ENCODE measurements at regions not wholly inside any gene's neighbourhood (a gene's known extent, or its start where the extent isn't known, plus 50 kb on each side); places are given as distances from the start of the nearest gene placed in this dataset.

DNA sequence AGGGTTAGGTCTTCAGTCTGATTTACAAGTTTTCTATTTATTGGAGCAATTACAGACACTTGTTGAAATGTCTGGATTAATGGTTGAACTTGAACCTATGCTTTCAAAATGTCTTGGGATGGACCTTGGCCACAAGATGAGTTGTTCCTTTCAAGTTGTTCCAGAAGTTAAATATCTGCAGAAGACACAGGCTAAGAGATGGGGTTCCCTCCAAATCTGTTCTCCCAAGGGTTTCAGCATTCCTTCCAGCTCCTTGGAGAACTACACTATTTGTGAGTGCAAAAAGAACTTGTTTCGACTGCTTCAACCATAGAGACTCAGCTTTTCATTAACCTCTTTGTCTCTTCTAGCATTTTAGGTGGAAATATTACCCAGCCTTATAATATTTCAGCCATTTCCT, 189.0 kb upstream of the BLID start:
- no peak overlapping the region for H3K4me2 ChIP-seq (ENCODE audit: low read depth, low read length, poor library complexity, severe bottlenecking)
- no peaks in the 10 kb centered on the region for H3F3A ChIP-seq (ENCODE audit: low read depth)
- no peak overlapping the region for H3K4me3 ChIP-seq (ENCODE audit: low read length, poor library complexity, severe bottlenecking)
- H3K27me3 ChIP-seq (ENCODE audit: insufficient read depth, low read length, poor library complexity, severe bottlenecking): no peaks in the 10 kb centered on the region
- H3K4me1 ChIP-seq (ENCODE audit: insufficient read depth, low read length, poor library complexity, severe bottlenecking): no peaks in the 10 kb centered on the region
- H3K9ac ChIP-seq (ENCODE audit: low read depth, low read length, poor library complexity, severe bottlenecking): no peak overlapping the region
- TF ChIP-seq, protein P1, sequence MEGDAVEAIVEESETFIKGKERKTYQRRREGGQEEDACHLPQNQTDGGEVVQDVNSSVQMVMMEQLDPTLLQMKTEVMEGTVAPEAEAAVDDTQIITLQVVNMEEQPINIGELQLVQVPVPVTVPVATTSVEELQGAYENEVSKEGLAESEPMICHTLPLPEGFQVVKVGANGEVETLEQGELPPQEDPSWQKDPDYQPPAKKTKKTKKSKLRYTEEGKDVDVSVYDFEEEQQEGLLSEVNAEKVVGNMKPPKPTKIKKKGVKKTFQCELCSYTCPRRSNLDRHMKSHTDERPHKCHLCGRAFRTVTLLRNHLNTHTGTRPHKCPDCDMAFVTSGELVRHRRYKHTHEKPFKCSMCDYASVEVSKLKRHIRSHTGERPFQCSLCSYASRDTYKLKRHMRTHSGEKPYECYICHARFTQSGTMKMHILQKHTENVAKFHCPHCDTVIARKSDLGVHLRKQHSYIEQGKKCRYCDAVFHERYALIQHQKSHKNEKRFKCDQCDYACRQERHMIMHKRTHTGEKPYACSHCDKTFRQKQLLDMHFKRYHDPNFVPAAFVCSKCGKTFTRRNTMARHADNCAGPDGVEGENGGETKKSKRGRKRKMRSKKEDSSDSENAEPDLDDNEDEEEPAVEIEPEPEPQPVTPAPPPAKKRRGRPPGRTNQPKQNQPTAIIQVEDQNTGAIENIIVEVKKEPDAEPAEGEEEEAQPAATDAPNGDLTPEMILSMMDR (conservative IDR thresholded peaks at IDR 0.05; ENCODE audit: low read length): no peak
- no peak for TF ChIP-seq EZH2phosphoT487 (IDR thresholded peaks at IDR 0.05; ENCODE audit: borderline replicate concordance)
- no peaks in the 10 kb centered on the region for H3K9me3 ChIP-seq (ENCODE audit: insufficient read depth, low read depth, low read length)
- H2AFZ ChIP-seq (ENCODE audit: low read length): no peak overlapping the region
- H3K36me3 ChIP-seq (ENCODE audit: insufficient read depth, low read length): no peaks in the 10 kb centered on the region
- no peaks in the 10 kb centered on the region for H3K9me2 ChIP-seq (replicated peaks; ENCODE audit: low read depth, low read length)
- H4K20me1 ChIP-seq (ENCODE audit: insufficient read depth, low read length, poor library complexity, severe bottlenecking): no peaks in the 10 kb centered on the region
- H3K79me2 ChIP-seq (ENCODE audit: insufficient read depth, low read length): no peaks in the 10 kb centered on the region

DNA sequence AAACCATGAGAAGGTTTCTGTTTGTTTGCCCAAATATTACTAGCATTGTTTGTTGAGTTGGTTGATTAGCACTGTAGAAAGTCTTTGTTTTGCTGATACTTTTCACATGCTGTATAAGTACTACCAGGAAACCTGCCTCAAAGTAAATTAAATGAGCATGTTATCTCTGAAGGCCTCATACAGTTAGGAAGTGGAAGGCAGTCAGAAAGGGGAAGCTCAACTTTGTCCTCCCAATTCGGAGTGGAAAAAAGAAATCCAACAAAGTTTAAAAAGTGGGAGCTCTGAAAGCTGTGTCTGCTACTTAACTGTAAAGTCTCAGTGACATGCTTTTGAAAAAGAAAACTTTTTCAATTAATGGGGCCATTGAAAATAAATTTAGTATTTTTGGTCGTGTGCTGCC, 188.3 kb upstream of the BLID start:
- Histone ChIP-seq H2AFZ (ENCODE audit: low read length) (no peak overlapping the region), H3K4me2 (ENCODE audit: low read depth, low read length, poor library complexity, severe bottlenecking) (no peak overlapping the region), H3K36me3 (ENCODE audit: insufficient read depth, low read length) (no peaks in the 10 kb centered on the region), H3K9me2 (replicated peaks; ENCODE audit: low read depth, low read length) (no peaks in the 10 kb centered on the region), H3K27me3 (ENCODE audit: insufficient read depth, low read length, poor library complexity, severe bottlenecking) (no peaks in the 10 kb centered on the region), H3K79me2 (ENCODE audit: insufficient read depth, low read length) (no peaks in the 10 kb centered on the region), H3K9me3 (ENCODE audit: insufficient read depth, low read depth, low read length) (no peaks in the 10 kb centered on the region), H3K4me1 (ENCODE audit: insufficient read depth, low read length, poor library complexity, severe bottlenecking) (no peaks in the 10 kb centered on the region), H3K9ac (ENCODE audit: low read depth, low read length, poor library complexity, severe bottlenecking) (no peak overlapping the region), H3F3A (ENCODE audit: low read depth) (no peaks in the 10 kb centered on the region), H4K20me1 (ENCODE audit: insufficient read depth, low read length, poor library complexity, severe bottlenecking) (no peaks in the 10 kb centered on the region), H3K4me3 (ENCODE audit: low read length, poor library complexity, severe bottlenecking) (no peak overlapping the region)
- TF ChIP-seq, protein P1 (conservative IDR thresholded peaks at IDR 0.05; ENCODE audit: low read length): no peak
- no peak for TF ChIP-seq EZH2phosphoT487 (IDR thresholded peaks at IDR 0.05; ENCODE audit: borderline replicate concordance)

DNA sequence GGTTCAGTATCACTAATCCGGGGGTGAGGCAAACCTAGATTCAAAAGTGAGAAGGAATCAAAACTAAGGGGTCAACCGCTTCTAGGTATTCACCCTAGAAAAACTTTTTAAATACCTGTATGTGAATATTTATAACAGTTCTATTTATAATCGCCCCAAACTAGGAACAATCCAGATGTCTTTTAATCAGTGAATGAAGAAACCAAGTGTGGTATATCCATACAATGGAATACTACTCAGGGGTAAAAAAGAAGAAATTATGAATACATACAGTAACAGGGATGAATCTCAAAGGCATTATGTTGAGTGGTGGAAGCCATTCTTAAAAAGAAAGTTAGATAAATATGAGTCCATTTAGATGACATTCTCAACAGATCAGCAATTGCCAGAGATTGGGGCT, 178.0 kb upstream of the BLID start:
- no peaks in the 10 kb centered on the region for H3K27me3 ChIP-seq (ENCODE audit: insufficient read depth, low read length, poor library complexity, severe bottlenecking)
- TF ChIP-seq EZH2phosphoT487 (IDR thresholded peaks at IDR 0.05; ENCODE audit: borderline replicate concordance): no peak
- TF ChIP-seq, protein P1 (conservative IDR thresholded peaks at IDR 0.05; ENCODE audit: low read length): no peak
- no peak overlapping the region for H3K4me2 ChIP-seq (ENCODE audit: low read depth, low read length, poor library complexity, severe bottlenecking)
- H3F3A ChIP-seq (ENCODE audit: low read depth): no peaks in the 10 kb centered on the region
- no peak overlapping the region for H3K9ac ChIP-seq (ENCODE audit: low read depth, low read length, poor library complexity, severe bottlenecking)
- no peak overlapping the region for H2AFZ ChIP-seq (ENCODE audit: low read length)
- H4K20me1 ChIP-seq (ENCODE audit: insufficient read depth, low read length, poor library complexity, severe bottlenecking): no peaks in the 10 kb centered on the region
- H3K36me3 ChIP-seq (ENCODE audit: insufficient read depth, low read length): no peaks in the 10 kb centered on the region
- no peaks in the 10 kb centered on the region for H3K4me1 ChIP-seq (ENCODE audit: insufficient read depth, low read length, poor library complexity, severe bottlenecking)
- H3K9me3 ChIP-seq (ENCODE audit: insufficient read depth, low read depth, low read length): no peaks in the 10 kb centered on the region; the same call in 1 of the 2 replicates
- H3K4me3 ChIP-seq (ENCODE audit: low read length, poor library complexity, severe bottlenecking): no peak overlapping the region
- H3K9me2 ChIP-seq (replicated peaks; ENCODE audit: low read depth, low read length): no peaks in the 10 kb centered on the region
- no peaks in the 10 kb centered on the region for H3K79me2 ChIP-seq (ENCODE audit: insufficient read depth, low read length)

All from Loucy (cell line).